ENCODE measurements at regions not wholly inside any gene's neighbourhood (a gene's known extent, or its start where the extent isn't known, plus 50 kb on each side); places are given as distances from the start of the nearest gene placed in this dataset.
"Not testable (repeated sequence)": the region's sequence is repeated elsewhere in the genome, so short reads cannot be mapped to it uniquely, and the experiment has no call there.

DNA sequence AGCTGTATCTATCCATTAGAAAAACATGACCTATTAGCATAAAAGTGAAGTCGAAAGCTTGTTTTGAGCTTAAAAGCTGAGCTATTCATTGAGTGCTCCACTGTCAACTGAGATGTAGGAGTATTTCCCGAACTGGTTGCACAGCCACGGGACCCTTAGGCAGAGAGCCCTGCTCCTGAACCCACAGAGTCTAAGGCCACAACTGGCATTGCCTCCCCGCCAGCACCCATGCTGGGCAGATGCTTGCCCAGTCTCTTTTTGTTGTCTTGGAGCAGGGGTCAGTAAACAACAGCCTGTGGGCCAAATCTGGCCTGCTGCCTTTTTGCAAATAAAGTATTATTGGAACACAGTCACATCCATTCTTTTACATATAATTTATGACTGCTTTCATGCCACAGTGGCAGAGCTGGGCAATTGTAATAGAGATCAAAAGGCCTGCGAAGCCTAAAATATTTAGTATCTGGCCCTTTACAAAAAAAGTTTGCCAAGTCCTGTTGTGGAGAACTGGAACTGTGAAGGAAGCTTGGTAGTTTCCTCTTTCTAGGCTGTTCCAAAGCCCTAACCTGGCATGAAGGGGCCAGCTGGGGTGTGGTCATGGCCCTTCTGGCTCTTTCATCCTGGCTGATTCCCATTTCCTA, 58.4 kb upstream of the WAPL start:
- DNase-seq (ENCODE audit: low read depth in 2 of 2): no peak

GRCh38 chr10:86580521-86580891, 58.9 kb upstream of the WAPL start:
- no peak for DNase-seq (ENCODE audit: low read depth in 2 of 2)

- DNase-seq (ENCODE audit: low read depth in 2 of 2): no peak
Measured at GRCh38 chr10:86583983-86584382, 62.4 kb upstream of the WAPL start.

GRCh38 chr10:86585037-86585929, 63.7 kb upstream of the WAPL start:
- DNase-seq (ENCODE audit: low read depth in 2 of 2): peak; percentile 42 to 49

DNA sequence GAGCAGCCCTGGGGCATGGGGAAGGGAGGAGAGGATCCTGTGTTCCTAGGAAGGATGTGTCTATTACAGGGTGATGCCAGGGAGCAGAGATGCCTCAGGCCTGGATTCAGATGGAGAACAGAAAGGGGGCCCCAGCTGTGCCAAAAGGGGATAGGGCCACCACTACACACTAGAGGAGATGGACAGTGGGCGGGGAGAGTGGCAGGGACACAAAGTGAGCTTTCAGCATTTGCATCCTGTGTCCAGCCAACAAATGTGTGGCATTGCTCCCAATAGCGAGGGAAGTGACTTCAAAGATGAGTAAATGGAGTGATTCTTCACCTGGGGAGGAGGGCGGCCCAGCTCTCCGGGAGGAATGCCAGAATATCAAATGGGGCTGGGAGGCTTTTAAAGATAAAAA, 64.9 kb upstream of the WAPL start:
- no peak for DNase-seq (ENCODE audit: low read depth in 2 of 2)

DNA sequence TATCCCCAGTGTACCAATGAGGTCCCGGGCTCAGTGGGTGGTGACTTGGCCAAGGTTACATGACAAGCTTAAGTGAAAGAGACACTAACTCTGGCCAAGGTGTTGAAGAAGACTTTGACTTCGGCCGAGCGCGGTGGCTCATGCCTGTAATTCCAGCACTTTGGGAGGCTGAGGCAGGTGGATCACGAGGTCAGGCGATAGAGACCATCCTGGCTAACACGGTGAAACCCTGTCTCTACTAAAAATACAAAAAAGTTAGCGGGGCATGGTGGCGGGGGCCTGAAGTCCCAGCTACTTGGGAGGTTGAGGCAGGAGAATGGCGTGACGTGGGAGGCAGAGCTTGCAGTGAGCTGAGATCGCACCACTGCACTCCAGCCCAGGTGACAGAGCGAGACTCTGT, 65.6 kb upstream of the OPN4 start:
- DNase-seq (ENCODE audit: low read depth in 2 of 2): not testable (repeated sequence)

GRCh38 chr10:86591436-86591835, 62.9 kb upstream of the OPN4 start:
- DNase-seq (ENCODE audit: low read depth in 2 of 2): no peak

GRCh38 chr10:86592413-86592812, 61.9 kb upstream of the OPN4 start:
- no peak for DNase-seq (ENCODE audit: low read depth in 2 of 2)

- no peak for DNase-seq (ENCODE audit: low read depth in 2 of 2)
Measured at GRCh38 chr10:86594535-86594934, 59.8 kb upstream of the OPN4 start.

- DNase-seq (ENCODE audit: low read depth in 2 of 2): no peak
Measured at GRCh38 chr10:86595496-86595895, 58.9 kb upstream of the OPN4 start.

DNA sequence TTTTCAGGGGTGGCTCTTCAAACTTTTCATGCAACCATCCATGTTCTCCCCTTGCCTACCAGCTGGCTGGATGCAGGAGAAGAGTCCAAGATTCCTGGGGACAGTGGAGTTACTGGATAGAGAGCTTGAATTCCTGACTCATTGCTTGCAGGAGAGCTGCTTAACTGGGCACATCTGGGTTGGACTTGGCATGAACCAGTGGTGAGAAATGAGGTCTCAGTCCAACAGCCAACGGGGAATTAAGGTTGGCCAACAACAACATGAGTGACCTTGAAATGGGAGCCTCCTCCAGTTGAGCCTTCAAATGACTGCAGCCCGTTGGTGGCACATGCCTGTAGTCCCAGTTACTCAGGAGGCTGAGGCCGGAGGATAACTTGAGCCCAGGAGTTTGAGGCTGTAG, 58.1 kb upstream of the OPN4 start:
- DNase-seq (ENCODE audit: low read depth in 2 of 2): no peak

GRCh38 chr10:86597306-86597705, 57.0 kb upstream of the OPN4 start:
- no peak for DNase-seq (ENCODE audit: low read depth in 2 of 2)

DNA sequence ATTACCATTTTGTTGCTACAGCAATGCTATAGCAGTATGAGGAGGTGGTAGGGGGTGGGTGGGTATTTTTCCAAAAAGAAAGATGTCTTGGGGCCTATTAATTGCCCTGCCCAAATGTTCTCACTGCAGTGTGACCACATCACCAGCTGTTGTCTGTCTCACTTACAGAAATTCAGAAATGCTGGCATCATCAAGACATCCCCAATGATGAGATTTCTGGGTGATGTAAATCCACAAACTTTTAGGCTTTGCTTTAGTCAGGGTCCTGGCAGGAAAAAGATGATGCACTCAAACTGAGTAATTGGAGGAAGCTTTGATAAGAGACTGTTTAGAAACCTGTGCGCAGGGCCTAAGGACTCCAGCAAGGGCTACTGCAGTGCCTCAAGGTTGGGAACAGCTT, 56.2 kb upstream of the OPN4 start:
- no peak for DNase-seq (ENCODE audit: low read depth in 2 of 2)

DNA sequence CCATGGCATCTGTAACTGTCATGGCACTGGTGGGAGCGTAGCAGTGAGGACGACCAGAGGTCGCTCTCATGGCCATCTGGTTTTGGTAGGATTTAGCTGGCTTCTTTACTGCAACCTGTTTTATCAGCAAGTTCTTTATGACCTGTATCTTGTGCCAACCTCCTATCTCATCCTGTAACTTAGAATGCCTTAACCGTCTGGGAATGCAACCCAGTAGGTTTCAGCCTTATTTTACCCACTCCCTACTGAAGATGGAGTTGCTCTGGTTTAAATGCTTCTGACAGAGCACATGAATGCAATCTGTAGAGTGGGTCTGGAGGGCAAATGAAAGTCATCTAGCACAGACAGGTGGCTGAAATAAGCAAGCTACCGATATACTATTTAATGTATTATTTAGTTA, 55.3 kb upstream of the OPN4 start:
- DNase-seq (ENCODE audit: low read depth in 2 of 2): no peak

GRCh38 chr10:86599729-86600128, 54.6 kb upstream of the OPN4 start:
- no peak for DNase-seq (ENCODE audit: low read depth in 2 of 2)

- DNase-seq (ENCODE audit: low read depth in 2 of 2): no peak
Measured at GRCh38 chr10:86600296-86600695, 54.1 kb upstream of the OPN4 start.

DNA sequence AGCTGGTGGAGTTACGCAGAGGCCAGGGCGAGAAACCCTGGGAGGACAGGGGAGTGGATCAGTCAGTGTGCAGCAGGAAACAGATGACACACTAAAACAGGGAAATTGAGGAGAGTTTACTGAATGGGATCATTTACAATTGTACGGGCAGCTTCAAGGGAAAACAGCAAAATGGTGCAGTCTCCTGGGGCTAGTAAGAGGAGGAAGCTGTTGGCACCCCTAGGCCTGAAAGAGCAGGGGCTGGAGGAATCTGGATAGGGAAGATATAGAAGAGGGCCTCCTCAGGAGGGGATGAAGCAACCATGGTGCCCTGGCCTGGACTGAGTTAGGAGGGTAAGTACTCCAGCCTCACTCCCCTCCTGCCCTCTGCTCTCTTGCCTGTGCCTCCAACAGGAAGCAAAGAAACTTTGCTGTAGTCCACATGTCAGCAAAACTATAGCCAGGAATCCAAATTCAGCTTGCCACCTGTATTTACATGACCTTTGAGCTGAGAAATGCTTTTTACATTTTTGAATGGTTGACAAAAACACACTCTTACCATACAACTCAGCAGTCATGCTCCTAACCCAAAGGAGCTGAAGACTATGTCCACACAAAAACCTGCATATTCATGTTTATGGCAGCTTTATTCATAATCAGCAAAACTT, 52.3 kb upstream of the OPN4 start:
- no peak for DNase-seq (ENCODE audit: low read depth in 2 of 2)

DNA sequence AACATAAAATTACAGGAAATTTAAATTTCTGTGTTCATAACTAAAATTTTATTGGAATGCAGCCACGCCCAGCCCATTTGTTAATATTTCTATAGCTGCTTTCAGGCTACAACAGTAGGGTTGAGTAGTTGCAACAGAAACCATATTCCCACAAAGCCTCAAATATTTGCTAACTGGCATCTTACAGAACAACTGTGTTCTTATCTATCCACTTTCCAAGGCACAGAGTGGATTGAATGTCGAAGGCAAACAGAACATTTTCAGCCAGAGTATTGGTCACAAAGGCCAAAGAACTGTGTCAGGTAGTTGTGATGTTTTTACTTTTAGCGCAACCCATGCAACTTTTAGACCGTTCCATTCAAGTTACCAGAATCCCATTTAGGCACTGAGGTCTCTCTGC, 51.1 kb upstream of the OPN4 start:
- no peak for DNase-seq (ENCODE audit: low read depth in 2 of 2)

Measured in stimulated activated CD8-positive, alpha-beta memory T cell treated with anti-CD3 and anti-CD28 coated beads, Interleukin-2, amount 100 ng/mL, for 1 hour (primary cell).